Upper lobe of left lung (tissue), 4 donors: ENCODE measurements at regions not wholly inside any gene's neighbourhood (a gene's known extent, or its start where the extent isn't known, plus 50 kb on each side); places are given as distances from the start of the nearest gene placed in this dataset.

Experiments
- CTCF ChIP-seq, 6 experiments: fragments of 450-650 bp in 4 of 6; fragments of 200-600 bp in 2 of 6; sonication (generic) in 2 of 6; IDR thresholded peaks; one replicate each; pipeline ENCODE4 v1.5.1; 2016 to 2019; ENCODE audit warnings: antibody characterized with exemption in 6 of 6
- EP300 ChIP-seq, 4 donors: sonication (generic); formaldehyde crosslinking; IDR thresholded peaks; one replicate each; pipeline ENCODE4 v1.5.1; 2017; ENCODE audit warnings: antibody characterized with exemption in 4 of 4, control low read depth in 2 of 4
- POLR2A ChIP-seq, 4 donors: fragments of 450-650 bp; IDR thresholded peaks; one replicate each; pipeline ENCODE4 v1.5.1; 2016 to 2017; ENCODE audit warnings: antibody characterized with exemption in 4 of 4, mild to moderate bottlenecking in 2 of 4
- POLR2AphosphoS5 ChIP-seq, 2 donors: sonication (generic); formaldehyde crosslinking; IDR thresholded peaks; one replicate each; pipeline ENCODE4 v1.5.1; 2017; ENCODE audit warnings: antibody characterized with exemption in 2 of 2

- TF ChIP-seq CTCF (IDR thresholded peaks at IDR 0.05), result no peak
- TF ChIP-seq POLR2A (IDR thresholded peaks at IDR 0.05), result no peak
- TF ChIP-seq EP300 (IDR thresholded peaks at IDR 0.05), result no peak
- TF ChIP-seq POLR2AphosphoS5 (IDR thresholded peaks at IDR 0.05), result no peak
Observed at GRCh38 chr17:12415031-12415430, 250.7 kb upstream of the MYOCD start.
